PC-9 (cell line): ENCODE measurements at regions not wholly inside any gene's neighbourhood (a gene's known extent, or its start where the extent isn't known, plus 50 kb on each side); places are given as distances from the start of the nearest gene placed in this dataset.

Source experiments
- EZH2 ChIP-seq: fragments of 200-600 bp; sonication (generic); IDR thresholded peaks from 2 replicates; pipeline ENCODE4 v1.8.0; 2017; ENCODE audit warnings: antibody characterized with exemption, low read depth
- TF ChIP-seq, protein P1 (sequence below): fragments of 200-600 bp; sonication (generic); conservative IDR thresholded peaks from 2 replicates; pipeline ENCODE4 v1.6.1; 2017; ENCODE audit warnings: mixed run types, antibody characterized with exemption, mild to moderate bottlenecking, moderate library complexity

DNA sequence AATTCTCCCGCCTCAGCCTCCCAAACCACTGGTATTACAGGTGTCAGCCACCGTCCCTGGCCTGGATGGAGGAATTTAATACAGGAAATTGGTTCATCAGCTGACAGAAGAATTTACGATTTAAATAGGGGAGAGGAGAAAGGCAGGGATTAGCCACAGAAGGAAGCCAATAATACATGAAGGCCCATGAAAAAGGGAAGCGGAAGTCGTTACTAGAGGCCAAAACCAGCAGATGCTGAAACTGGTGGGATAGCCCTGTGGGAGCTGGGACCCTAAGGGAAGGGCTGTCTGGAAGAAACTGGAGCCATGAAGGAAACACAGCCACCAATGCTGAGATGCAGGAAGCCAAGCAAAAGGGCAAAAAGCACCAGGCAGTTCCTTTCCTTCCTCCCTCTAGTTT is 163.7 kb upstream of the RMP24 start:
- TF ChIP-seq EZH2: no peak
- TF ChIP-seq, protein P1, sequence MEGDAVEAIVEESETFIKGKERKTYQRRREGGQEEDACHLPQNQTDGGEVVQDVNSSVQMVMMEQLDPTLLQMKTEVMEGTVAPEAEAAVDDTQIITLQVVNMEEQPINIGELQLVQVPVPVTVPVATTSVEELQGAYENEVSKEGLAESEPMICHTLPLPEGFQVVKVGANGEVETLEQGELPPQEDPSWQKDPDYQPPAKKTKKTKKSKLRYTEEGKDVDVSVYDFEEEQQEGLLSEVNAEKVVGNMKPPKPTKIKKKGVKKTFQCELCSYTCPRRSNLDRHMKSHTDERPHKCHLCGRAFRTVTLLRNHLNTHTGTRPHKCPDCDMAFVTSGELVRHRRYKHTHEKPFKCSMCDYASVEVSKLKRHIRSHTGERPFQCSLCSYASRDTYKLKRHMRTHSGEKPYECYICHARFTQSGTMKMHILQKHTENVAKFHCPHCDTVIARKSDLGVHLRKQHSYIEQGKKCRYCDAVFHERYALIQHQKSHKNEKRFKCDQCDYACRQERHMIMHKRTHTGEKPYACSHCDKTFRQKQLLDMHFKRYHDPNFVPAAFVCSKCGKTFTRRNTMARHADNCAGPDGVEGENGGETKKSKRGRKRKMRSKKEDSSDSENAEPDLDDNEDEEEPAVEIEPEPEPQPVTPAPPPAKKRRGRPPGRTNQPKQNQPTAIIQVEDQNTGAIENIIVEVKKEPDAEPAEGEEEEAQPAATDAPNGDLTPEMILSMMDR: no peak
